ENCODE measurements at regions not wholly inside any gene's neighbourhood (a gene's known extent, or its start where the extent isn't known, plus 50 kb on each side); places are given as distances from the start of the nearest gene placed in this dataset.

GRCh38 chr5:165504674-165505073 lies 1999.3 kb downstream of the MAT2B start:
- Mint-ChIP-seq H3K27me3 (no peaks in the 10 kb centered on the region), H3K36me3 (no peaks in the 10 kb centered on the region), H3K9me3 (peaks cover 0 to 31% (median 7%) of the 10 kb centered on the region in 11 donors), H3K4me3 (no peak overlapping the region), H3K27ac (no peak overlapping the region), H3K4me1 (no peaks in the 10 kb centered on the region)
- Histone ChIP-seq H3K27me3 (ENCODE audit: control insufficient read depth in 2 of 2, insufficient read depth in 2 of 2, low read length in 2 of 2) (no peaks in the 10 kb centered on the region), H3K4me1 (ENCODE audit: control insufficient read depth in 2 of 2, insufficient read depth in 2 of 2, low read length in 2 of 2) (no peaks in the 10 kb centered on the region), H3K4me3 (ENCODE audit: low read length) (no peak overlapping the region), H3K9me3 (ENCODE audit: control insufficient read depth in 2 of 3, low read length in 3 of 3) (peaks cover 0 to 4% (median 0%) of the 10 kb centered on the region in 3 experiments), H3K27ac (ENCODE audit: low read depth, low read length) (no peak overlapping the region), H3K36me3 (ENCODE audit: control insufficient read depth in 2 of 3, insufficient read depth in 3 of 3, low read length in 3 of 3) (no peaks in the 10 kb centered on the region)
- ATAC-seq, result no peak
- no peak for DNase-seq
- intact Hi-C loops (cut with micrococcal nuclease), result no loop called here
- POLR2A ChIA-PET, result no interaction called here
- CTCF ChIA-PET, result no interaction called here

- Mint-ChIP-seq H3K4me3 (no peak overlapping the region), H3K4me1 (no peaks in the 10 kb centered on the region), H3K27me3 (no peaks in the 10 kb centered on the region), H3K9me3 (peaks cover 0 to 25% (median 6%) of the 10 kb centered on the region in 11 donors), H3K36me3 (no peaks in the 10 kb centered on the region), H3K27ac (no peak overlapping the region)
- DNase-seq (no peak), ATAC-seq (no peak)
- POLR2A ChIA-PET, result no interaction called here
- Histone ChIP-seq H3K9me3 (ENCODE audit: control insufficient read depth in 2 of 3, low read length in 3 of 3) (peaks cover 0 to 4% (median 0%) of the 10 kb centered on the region in 3 experiments), H3K27me3 (ENCODE audit: control insufficient read depth in 2 of 2, insufficient read depth in 2 of 2, low read length in 2 of 2) (no peaks in the 10 kb centered on the region), H3K4me3 (ENCODE audit: low read length) (no peak overlapping the region), H3K4me1 (ENCODE audit: control insufficient read depth in 2 of 2, insufficient read depth in 2 of 2, low read length in 2 of 2) (no peaks in the 10 kb centered on the region), H3K27ac (ENCODE audit: low read depth, low read length) (no peak overlapping the region), H3K36me3 (ENCODE audit: control insufficient read depth in 2 of 3, insufficient read depth in 3 of 3, low read length in 3 of 3) (no peaks in the 10 kb centered on the region)
- CTCF ChIA-PET, result no interaction called here
- intact Hi-C loops (cut with micrococcal nuclease), result no loop called here
These were observed 2002.9 kb downstream of the MAT2B start for GRCh38 chr5:165508286-165508685.

- ChIA-PET POLR2A (no interaction called here), CTCF (no interaction called here)
- no peaks in the 10 kb centered on the region for H3K27me3 Mint-ChIP-seq
- no peak overlapping the region for H3K4me3 ChIP-seq (ENCODE audit: low read length)
- no peak overlapping the region for H3K4me3 Mint-ChIP-seq
- intact Hi-C loops (cut with micrococcal nuclease), result no loop called here
- H3K9me3 ChIP-seq (ENCODE audit: control insufficient read depth in 2 of 3, low read length in 3 of 3), result peaks cover 0 to 4% (median 0%) of the 10 kb centered on the region in 3 experiments
- H3K36me3 ChIP-seq (ENCODE audit: control insufficient read depth in 2 of 3, insufficient read depth in 3 of 3, low read length in 3 of 3), result no peaks in the 10 kb centered on the region
- no peaks in the 10 kb centered on the region for H3K4me1 ChIP-seq (ENCODE audit: control insufficient read depth in 2 of 2, insufficient read depth in 2 of 2, low read length in 2 of 2)
- H3K9me3 Mint-ChIP-seq, result peaks cover 0 to 22% (median 6%) of the 10 kb centered on the region in 11 donors
- no peaks in the 10 kb centered on the region for H3K4me1 Mint-ChIP-seq
- no peak overlapping the region for H3K27ac ChIP-seq (ENCODE audit: low read depth, low read length)
- no peak for DNase-seq
- H3K36me3 Mint-ChIP-seq, result no peaks in the 10 kb centered on the region
- H3K27ac Mint-ChIP-seq, result no peak overlapping the region
- no peak for ATAC-seq
- H3K27me3 ChIP-seq (ENCODE audit: control insufficient read depth in 2 of 2, insufficient read depth in 2 of 2, low read length in 2 of 2), result no peaks in the 10 kb centered on the region
These were observed 2003.4 kb downstream of the MAT2B start for GRCh38 chr5:165508861-165509260.

DNA sequence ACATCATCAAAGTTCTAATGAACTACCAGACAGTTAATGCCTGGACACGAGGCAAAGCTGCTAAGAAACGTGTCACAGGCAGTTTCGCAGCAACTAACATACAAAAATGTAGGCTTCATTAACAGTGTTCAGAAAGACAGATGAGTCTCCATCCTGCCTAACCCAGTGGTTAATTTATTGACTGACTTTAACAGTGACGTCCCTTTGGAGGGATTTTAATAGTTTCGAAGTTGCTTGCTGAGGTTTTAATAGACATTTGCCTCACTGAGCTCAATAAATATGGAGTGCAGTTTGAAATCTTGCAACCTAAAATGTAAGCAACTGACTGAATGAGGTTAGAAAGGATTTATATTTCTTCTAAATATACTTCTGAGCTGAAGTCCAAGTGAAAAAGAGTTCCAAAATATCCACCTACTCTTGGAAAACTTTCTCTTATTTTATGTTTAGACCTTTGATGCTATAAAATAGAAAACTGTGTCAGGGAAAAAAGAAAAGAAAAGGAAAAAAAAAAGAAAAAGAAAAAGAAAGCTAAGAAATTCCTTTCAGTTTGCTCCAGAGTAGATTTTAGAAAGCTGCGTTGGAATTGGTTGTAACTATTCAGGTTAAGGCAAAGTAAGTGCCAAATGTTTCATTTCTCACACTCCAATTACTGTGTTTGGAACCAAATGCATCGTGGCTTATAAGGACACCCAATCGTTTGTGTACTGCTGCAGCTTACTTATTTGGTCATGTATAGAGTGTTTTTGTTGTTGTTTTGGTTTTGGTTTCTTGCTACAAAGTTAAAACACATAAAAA lies 2016.6 kb downstream of the MAT2B start:
- no peak for ATAC-seq
- Histone ChIP-seq H3K36me3 (ENCODE audit: control insufficient read depth in 2 of 3, insufficient read depth in 3 of 3, low read length in 3 of 3) (no peaks in the 10 kb centered on the region), H3K4me3 (ENCODE audit: low read length) (no peak overlapping the region), H3K27ac (ENCODE audit: low read depth, low read length) (no peak overlapping the region), H3K27me3 (ENCODE audit: control insufficient read depth in 2 of 2, insufficient read depth in 2 of 2, low read length in 2 of 2) (no peaks in the 10 kb centered on the region), H3K4me1 (ENCODE audit: control insufficient read depth in 2 of 2, insufficient read depth in 2 of 2, low read length in 2 of 2) (no peaks in the 10 kb centered on the region), H3K9me3 (ENCODE audit: control insufficient read depth in 2 of 3, low read length in 3 of 3) (no peaks in the 10 kb centered on the region)
- no peaks in the 10 kb centered on the region for H3K4me1 Mint-ChIP-seq
- POLR2A ChIA-PET, result no interaction called here
- no peaks in the 10 kb centered on the region for H3K27me3 Mint-ChIP-seq
- H3K4me3 Mint-ChIP-seq, result no peak overlapping the region
- CTCF ChIA-PET, result no interaction called here
- no peak overlapping the region for H3K27ac Mint-ChIP-seq
- no peaks in the 10 kb centered on the region for H3K36me3 Mint-ChIP-seq
- no peak for DNase-seq
- intact Hi-C loops (cut with micrococcal nuclease), result no loop called here
- H3K9me3 Mint-ChIP-seq, result peaks cover 0 to 7% (median 2%) of the 10 kb centered on the region in 11 donors

DNA sequence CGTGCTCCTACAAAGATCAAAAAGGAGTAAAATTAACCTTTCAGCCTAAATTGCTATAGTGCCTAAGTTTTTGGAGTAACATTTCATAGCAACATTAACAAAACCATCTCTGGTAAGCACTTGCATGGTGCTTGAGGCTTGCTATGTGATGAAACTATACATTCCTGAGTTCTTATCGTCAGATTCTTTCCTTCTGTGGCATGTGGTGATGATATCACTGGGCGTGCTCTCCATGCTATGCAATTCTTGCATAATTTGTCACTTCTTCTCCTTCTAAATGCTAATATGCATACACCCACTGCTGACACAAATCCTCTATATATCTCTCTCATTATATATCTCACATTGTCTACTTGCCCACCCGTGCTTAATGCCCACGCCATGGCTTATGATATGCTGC lies 2019.9 kb downstream of the MAT2B start:
- Histone ChIP-seq H3K27me3 (ENCODE audit: control insufficient read depth in 2 of 2, insufficient read depth in 2 of 2, low read length in 2 of 2) (no peaks in the 10 kb centered on the region), H3K4me1 (ENCODE audit: control insufficient read depth in 2 of 2, insufficient read depth in 2 of 2, low read length in 2 of 2) (no peaks in the 10 kb centered on the region), H3K9me3 (ENCODE audit: control insufficient read depth in 2 of 3, low read length in 3 of 3) (peaks cover 0 to 7% (median 0%) of the 10 kb centered on the region in 3 experiments), H3K4me3 (ENCODE audit: low read length) (no peak overlapping the region), H3K27ac (ENCODE audit: low read depth, low read length) (no peak overlapping the region), H3K36me3 (ENCODE audit: control insufficient read depth in 2 of 3, insufficient read depth in 3 of 3, low read length in 3 of 3) (no peaks in the 10 kb centered on the region)
- ChIA-PET POLR2A (no interaction called here), CTCF (no interaction called here)
- no peak overlapping the region for H3K27ac Mint-ChIP-seq
- DNase-seq, result no peak
- intact Hi-C loops (cut with micrococcal nuclease), result no loop called here
- peak; percentile 38 for ATAC-seq
- H3K9me3 Mint-ChIP-seq, result peaks cover 0 to 33% (median 8%) of the 10 kb centered on the region in 11 donors
- H3K27me3 Mint-ChIP-seq, result no peaks in the 10 kb centered on the region
- no peak overlapping the region for H3K4me3 Mint-ChIP-seq
- peaks cover 0 to 3% (median 0%) of the 10 kb centered on the region in 5 donors for H3K36me3 Mint-ChIP-seq
- no peaks in the 10 kb centered on the region for H3K4me1 Mint-ChIP-seq

DNA sequence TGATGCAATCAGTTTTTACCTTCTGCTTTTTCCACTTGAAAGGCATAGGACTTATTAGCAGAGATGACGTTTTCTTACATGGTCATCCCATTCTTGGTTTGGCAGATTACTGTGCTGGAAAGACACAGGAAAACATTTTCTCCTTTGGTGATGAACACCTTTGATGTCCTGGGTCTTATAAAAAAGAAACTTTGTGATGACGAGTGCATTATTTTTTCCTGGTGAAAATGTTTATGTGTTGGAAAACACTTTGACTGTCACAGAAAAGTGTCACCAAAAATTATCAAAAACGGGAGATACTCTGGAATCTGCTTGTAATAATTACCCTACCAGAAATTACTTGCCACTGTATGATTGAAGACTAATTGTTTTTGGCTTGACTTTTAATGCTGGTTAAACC lies 2020.9 kb downstream of the MAT2B start:
- ChIA-PET CTCF (no interaction called here), POLR2A (no interaction called here)
- Histone ChIP-seq H3K4me1 (ENCODE audit: control insufficient read depth in 2 of 2, insufficient read depth in 2 of 2, low read length in 2 of 2) (no peaks in the 10 kb centered on the region), H3K9me3 (ENCODE audit: control insufficient read depth in 2 of 3, low read length in 3 of 3) (peaks cover 0 to 7% (median 0%) of the 10 kb centered on the region in 3 experiments), H3K27ac (ENCODE audit: low read depth, low read length) (no peak overlapping the region), H3K27me3 (ENCODE audit: control insufficient read depth in 2 of 2, insufficient read depth in 2 of 2, low read length in 2 of 2) (no peaks in the 10 kb centered on the region), H3K36me3 (ENCODE audit: control insufficient read depth in 2 of 3, insufficient read depth in 3 of 3, low read length in 3 of 3) (no peaks in the 10 kb centered on the region), H3K4me3 (ENCODE audit: low read length) (no peak overlapping the region)
- Mint-ChIP-seq H3K9me3 (peaks cover 0 to 34% (median 8%) of the 10 kb centered on the region in 11 donors), H3K36me3 (peaks cover 0 to 3% (median 0%) of the 10 kb centered on the region in 5 donors), H3K27ac (no peak overlapping the region), H3K4me1 (no peaks in the 10 kb centered on the region), H3K4me3 (no peak overlapping the region), H3K27me3 (no peaks in the 10 kb centered on the region)
- DNase-seq (no peak), ATAC-seq (no peak)
- intact Hi-C loops (cut with micrococcal nuclease), result no loop called here

DNA sequence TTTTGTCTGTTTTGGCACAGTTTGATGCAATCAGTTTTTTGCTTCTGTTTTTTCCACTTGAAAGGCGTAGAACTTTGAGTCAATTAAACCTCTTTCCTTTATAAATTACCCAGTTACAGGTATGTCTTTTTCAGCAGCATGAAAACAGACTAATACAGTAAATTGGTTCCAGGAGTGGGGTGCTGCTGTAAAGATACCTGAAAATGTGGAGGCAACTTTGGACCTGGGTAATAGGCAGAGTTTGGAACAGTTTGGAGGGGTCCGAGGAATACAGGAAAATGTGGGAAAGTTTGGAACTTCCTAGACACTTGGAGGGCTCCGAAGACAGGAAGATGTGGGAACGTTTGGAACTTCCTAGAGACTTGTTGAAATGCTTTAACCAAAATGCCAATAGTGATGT lies 2022.2 kb downstream of the MAT2B start:
- Mint-ChIP-seq H3K27ac (no peak overlapping the region), H3K36me3 (peaks cover 0 to 3% (median 0%) of the 10 kb centered on the region in 5 donors), H3K4me1 (no peaks in the 10 kb centered on the region), H3K9me3 (peaks cover 0 to 40% (median 11%) of the 10 kb centered on the region in 11 donors), H3K4me3 (no peak overlapping the region), H3K27me3 (no peaks in the 10 kb centered on the region)
- ATAC-seq, result no peak
- Histone ChIP-seq H3K27me3 (ENCODE audit: control insufficient read depth in 2 of 2, insufficient read depth in 2 of 2, low read length in 2 of 2) (no peaks in the 10 kb centered on the region), H3K4me3 (ENCODE audit: low read length) (no peak overlapping the region), H3K27ac (ENCODE audit: low read depth, low read length) (no peak overlapping the region), H3K4me1 (ENCODE audit: control insufficient read depth in 2 of 2, insufficient read depth in 2 of 2, low read length in 2 of 2) (no peaks in the 10 kb centered on the region), H3K36me3 (ENCODE audit: control insufficient read depth in 2 of 3, insufficient read depth in 3 of 3, low read length in 3 of 3) (no peaks in the 10 kb centered on the region), H3K9me3 (ENCODE audit: control insufficient read depth in 2 of 3, low read length in 3 of 3) (peaks cover 0 to 7% (median 0%) of the 10 kb centered on the region in 3 experiments)
- POLR2A ChIA-PET, result no interaction called here
- intact Hi-C loops (cut with micrococcal nuclease), result no loop called here
- no peak for DNase-seq
- CTCF ChIA-PET, result no interaction called here

Measured in naive thymus-derived CD4-positive, alpha-beta T cell (primary cell).